ENCODE measurements at regions not wholly inside any gene's neighbourhood (a gene's known extent, or its start where the extent isn't known, plus 50 kb on each side); places are given as distances from the start of the nearest gene placed in this dataset.

DNA sequence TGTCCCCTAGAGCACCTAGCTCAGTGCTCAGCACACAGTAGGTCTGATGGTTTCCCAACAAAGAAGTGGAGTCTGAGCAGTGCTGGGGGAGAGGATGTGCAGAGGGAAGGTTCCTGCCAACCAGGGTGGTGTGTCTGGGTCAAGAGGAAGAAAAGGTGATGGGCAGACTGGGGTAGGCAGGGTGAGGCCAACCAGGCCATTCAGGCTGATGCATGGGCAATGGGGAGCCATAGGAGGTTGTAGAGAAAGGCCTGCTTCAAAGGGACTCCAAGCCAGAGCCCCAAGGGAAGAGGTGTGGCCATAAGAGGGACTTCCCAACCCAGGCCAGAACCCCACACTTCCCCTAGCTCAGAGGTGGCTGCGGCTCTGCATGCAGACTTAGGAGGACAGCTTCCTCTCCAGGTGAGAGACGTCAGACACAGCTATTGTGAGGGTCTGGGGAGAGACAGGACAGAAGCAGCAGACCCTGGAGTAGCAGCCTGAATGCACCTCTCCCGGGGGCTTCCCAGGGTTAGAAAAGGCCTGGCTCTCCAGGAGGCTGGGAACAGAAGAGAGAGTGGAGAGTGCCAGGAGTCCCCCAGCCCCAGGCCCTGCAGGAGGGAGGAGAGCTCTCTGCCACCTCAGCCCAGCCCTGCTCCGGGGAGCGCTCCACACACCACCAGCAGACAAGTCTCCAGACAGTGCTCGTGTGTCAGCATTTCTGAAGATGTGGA, 87.4 kb upstream of the ZMIZ1 start:
- peaks cover 4% of the 10 kb centered on the region for H3K4me1 ChIP-seq (ENCODE audit: insufficient read depth, poor library complexity, severe bottlenecking)
- H3K27ac ChIP-seq (ENCODE audit: poor library complexity, severe bottlenecking) = no peak overlapping the region
- no peak for DNase-seq (ENCODE audit: low spot score)
- no peaks in the 10 kb centered on the region for H3K9me3 ChIP-seq (ENCODE audit: severe bottlenecking)
- ATAC-seq (ENCODE audit: low read depth) = no peak
- H3K4me3 ChIP-seq (ENCODE audit: severe bottlenecking) = no peak overlapping the region
- TF ChIP-seq, protein P1, sequence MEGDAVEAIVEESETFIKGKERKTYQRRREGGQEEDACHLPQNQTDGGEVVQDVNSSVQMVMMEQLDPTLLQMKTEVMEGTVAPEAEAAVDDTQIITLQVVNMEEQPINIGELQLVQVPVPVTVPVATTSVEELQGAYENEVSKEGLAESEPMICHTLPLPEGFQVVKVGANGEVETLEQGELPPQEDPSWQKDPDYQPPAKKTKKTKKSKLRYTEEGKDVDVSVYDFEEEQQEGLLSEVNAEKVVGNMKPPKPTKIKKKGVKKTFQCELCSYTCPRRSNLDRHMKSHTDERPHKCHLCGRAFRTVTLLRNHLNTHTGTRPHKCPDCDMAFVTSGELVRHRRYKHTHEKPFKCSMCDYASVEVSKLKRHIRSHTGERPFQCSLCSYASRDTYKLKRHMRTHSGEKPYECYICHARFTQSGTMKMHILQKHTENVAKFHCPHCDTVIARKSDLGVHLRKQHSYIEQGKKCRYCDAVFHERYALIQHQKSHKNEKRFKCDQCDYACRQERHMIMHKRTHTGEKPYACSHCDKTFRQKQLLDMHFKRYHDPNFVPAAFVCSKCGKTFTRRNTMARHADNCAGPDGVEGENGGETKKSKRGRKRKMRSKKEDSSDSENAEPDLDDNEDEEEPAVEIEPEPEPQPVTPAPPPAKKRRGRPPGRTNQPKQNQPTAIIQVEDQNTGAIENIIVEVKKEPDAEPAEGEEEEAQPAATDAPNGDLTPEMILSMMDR (IDR thresholded peaks at IDR 0.05; ENCODE audit: poor library complexity, severe bottlenecking) = no peak
- no peaks in the 10 kb centered on the region for H3K27me3 ChIP-seq (ENCODE audit: insufficient read depth, poor library complexity, severe bottlenecking)
- H3K36me3 ChIP-seq (ENCODE audit: low read depth) = no peaks in the 10 kb centered on the region

DNA sequence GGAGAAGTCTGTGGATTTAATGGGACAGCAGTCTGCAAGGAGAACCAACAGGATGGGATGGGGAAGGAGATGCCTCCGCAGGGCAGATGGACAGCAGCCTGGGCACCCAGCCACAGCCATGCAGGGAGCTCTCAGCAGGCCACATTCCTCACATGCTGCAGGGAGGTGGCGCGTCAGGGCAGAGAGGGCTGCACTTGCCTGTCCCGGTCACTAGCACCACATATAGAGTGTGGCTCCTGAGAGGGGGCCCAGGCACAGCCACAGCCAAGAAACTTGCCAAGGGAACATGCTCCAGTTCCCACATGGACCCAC, 86.8 kb upstream of the ZMIZ1 start:
- peaks cover 4% of the 10 kb centered on the region for H3K4me1 ChIP-seq (ENCODE audit: insufficient read depth, poor library complexity, severe bottlenecking)
- H3K36me3 ChIP-seq (ENCODE audit: low read depth) = no peaks in the 10 kb centered on the region
- H3K9me3 ChIP-seq (ENCODE audit: severe bottlenecking) = no peaks in the 10 kb centered on the region
- TF ChIP-seq, protein P1 (IDR thresholded peaks at IDR 0.05; ENCODE audit: poor library complexity, severe bottlenecking) = no peak
- H3K27me3 ChIP-seq (ENCODE audit: insufficient read depth, poor library complexity, severe bottlenecking) = no peaks in the 10 kb centered on the region
- DNase-seq (ENCODE audit: low spot score) (no peak), ATAC-seq (ENCODE audit: low read depth) (no peak)
- no peak overlapping the region for H3K4me3 ChIP-seq (ENCODE audit: severe bottlenecking)
- no peak overlapping the region for H3K27ac ChIP-seq (ENCODE audit: poor library complexity, severe bottlenecking)

DNA sequence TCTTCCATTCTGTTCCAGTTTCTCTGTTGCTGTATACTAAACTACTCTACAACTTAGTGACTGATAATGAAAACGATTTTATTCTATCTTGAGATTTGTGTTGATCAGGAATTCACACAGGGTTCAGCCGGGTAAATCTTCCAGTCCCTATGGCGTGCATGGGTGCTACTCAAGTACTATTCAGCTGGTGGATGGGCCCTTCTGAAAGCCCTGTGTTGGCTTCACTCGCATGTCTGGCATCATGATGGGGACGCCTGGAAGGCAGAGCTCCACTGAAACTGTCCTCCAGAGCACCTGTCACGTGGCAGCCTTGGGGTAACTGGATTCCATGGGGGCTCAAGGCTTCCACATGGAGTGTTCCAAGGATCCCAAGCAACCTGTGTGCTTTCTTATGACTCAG, 86.0 kb upstream of the ZMIZ1 start:
- no peak overlapping the region for H3K4me3 ChIP-seq (ENCODE audit: severe bottlenecking)
- no peak for ATAC-seq (ENCODE audit: low read depth)
- TF ChIP-seq, protein P1 (IDR thresholded peaks at IDR 0.05; ENCODE audit: poor library complexity, severe bottlenecking) = no peak
- H3K9me3 ChIP-seq (ENCODE audit: severe bottlenecking) = no peaks in the 10 kb centered on the region
- no peaks in the 10 kb centered on the region for H3K27me3 ChIP-seq (ENCODE audit: insufficient read depth, poor library complexity, severe bottlenecking)
- no peak overlapping the region for H3K27ac ChIP-seq (ENCODE audit: poor library complexity, severe bottlenecking)
- DNase-seq (ENCODE audit: low spot score) = no peak
- H3K36me3 ChIP-seq (ENCODE audit: low read depth) = no peaks in the 10 kb centered on the region
- no peaks in the 10 kb centered on the region for H3K4me1 ChIP-seq (ENCODE audit: insufficient read depth, poor library complexity, severe bottlenecking)

DNA sequence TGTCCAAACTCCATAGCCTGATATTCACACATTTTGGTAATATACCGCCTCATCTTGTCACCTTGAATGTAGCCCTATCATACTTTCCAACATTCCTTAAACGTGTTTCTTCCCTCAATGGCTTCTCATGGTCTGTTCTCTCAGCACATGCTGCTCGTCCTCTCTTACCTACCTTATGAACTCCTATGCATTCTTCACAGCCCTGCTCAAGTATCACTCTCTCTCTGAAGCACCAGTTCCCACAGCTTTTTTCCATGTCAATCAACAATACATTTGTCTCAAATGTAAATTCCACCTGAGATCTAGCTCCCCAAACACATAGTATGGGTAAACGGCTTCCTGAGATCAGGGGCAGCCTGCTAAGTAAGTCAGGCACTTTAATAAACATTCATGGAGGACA, 85.2 kb upstream of the ZMIZ1 start:
- no peak for DNase-seq (ENCODE audit: low spot score)
- ATAC-seq (ENCODE audit: low read depth) = no peak

More for the DNA sequence above, 85.2 kb upstream of the ZMIZ1 start:
- Histone ChIP-seq H3K36me3 (ENCODE audit: low read depth) (no peaks in the 10 kb centered on the region), H3K4me1 (ENCODE audit: insufficient read depth, poor library complexity, severe bottlenecking) (no peaks in the 10 kb centered on the region), H3K27ac (ENCODE audit: poor library complexity, severe bottlenecking) (no peak overlapping the region), H3K9me3 (ENCODE audit: severe bottlenecking) (no peaks in the 10 kb centered on the region), H3K4me3 (ENCODE audit: severe bottlenecking) (no peak overlapping the region), H3K27me3 (ENCODE audit: insufficient read depth, poor library complexity, severe bottlenecking) (no peaks in the 10 kb centered on the region)
- TF ChIP-seq, protein P1 (IDR thresholded peaks at IDR 0.05; ENCODE audit: poor library complexity, severe bottlenecking) = no peak
